GM18907 (cell line): ENCODE measurements at regions not wholly inside any gene's neighbourhood (a gene's known extent, or its start where the extent isn't known, plus 50 kb on each side); places are given as distances from the start of the nearest gene placed in this dataset.
A peak's percentile ranks its signal among the peaks of the same experiment; 100 is the strongest.
"Not testable (repeated sequence)": the region's sequence is repeated elsewhere in the genome, so short reads cannot be mapped to it uniquely, and the experiment has no call there.

Experiments used
- ATAC-seq: cut with Tn5 transposase; IDR thresholded peaks from one replicate; pipeline ENCODE4 v1.9.1; 2021; ENCODE audit warnings: mild to moderate bottlenecking, moderate library complexity; ENCODE audit not compliant: unreplicated experiment

GRCh38 chr6:62889240-62889639 lies 322.0 kb upstream of the FKBP1C start:
- no peak for ATAC-seq

GRCh38 chr6:62891065-62891647 lies 320.1 kb upstream of the FKBP1C start:
- no peak for ATAC-seq

- ATAC-seq, result no peak
These were observed 317.2 kb upstream of the FKBP1C start for GRCh38 chr6:62894114-62894513.

GRCh38 chr6:62903266-62903665 lies 308.0 kb upstream of the FKBP1C start:
- no peak for ATAC-seq

GRCh38 chr6:62904687-62905086 lies 306.6 kb upstream of the FKBP1C start:
- ATAC-seq, result no peak

- no peak for ATAC-seq
These were observed 296.7 kb upstream of the FKBP1C start for GRCh38 chr6:62914530-62914929.

- ATAC-seq, result no peak
These were observed 287.5 kb upstream of the FKBP1C start for GRCh38 chr6:62923728-62924127.

- no peak for ATAC-seq
These were observed 270.4 kb upstream of the FKBP1C start for GRCh38 chr6:62940848-62941247.

GRCh38 chr6:62942000-62942399 lies 269.3 kb upstream of the FKBP1C start:
- no peak for ATAC-seq

- ATAC-seq, result no peak
These were observed 242.4 kb upstream of the FKBP1C start for GRCh38 chr6:62968834-62969233.

- peak; percentile 66 for ATAC-seq
These were observed 239.2 kb upstream of the FKBP1C start for GRCh38 chr6:62971976-62972658.

- peak; percentile 66 for ATAC-seq
These were observed 236.8 kb upstream of the FKBP1C start for GRCh38 chr6:62974452-62974851.

GRCh38 chr6:62976566-62976965 lies 234.7 kb upstream of the FKBP1C start:
- peak; percentile 40 for ATAC-seq

GRCh38 chr6:62978920-62979319 lies 232.3 kb upstream of the FKBP1C start:
- ATAC-seq, result peak; percentile 67

GRCh38 chr6:62980093-62980492 lies 231.2 kb upstream of the FKBP1C start:
- no peak for ATAC-seq

GRCh38 chr6:62980724-62981123 lies 230.5 kb upstream of the FKBP1C start:
- ATAC-seq, result peak; percentile 51

GRCh38 chr6:62982951-62983350 lies 228.3 kb upstream of the FKBP1C start:
- ATAC-seq, result no peak

- not testable (repeated sequence) for ATAC-seq
These were observed 219.6 kb upstream of the FKBP1C start for GRCh38 chr6:62991696-62992095.

- ATAC-seq, result no peak
These were observed 217.3 kb upstream of the FKBP1C start for GRCh38 chr6:62993951-62994350.

- no peak for ATAC-seq
These were observed 213.2 kb upstream of the FKBP1C start for GRCh38 chr6:62998022-62998421.

- not testable (repeated sequence) for ATAC-seq
These were observed 212.0 kb upstream of the FKBP1C start for GRCh38 chr6:62999242-62999641.

- peak; percentile 75 for ATAC-seq
These were observed 211.5 kb upstream of the FKBP1C start for GRCh38 chr6:62999796-63000195.

GRCh38 chr6:63006018-63006417 lies 205.3 kb upstream of the FKBP1C start:
- ATAC-seq, result not testable (repeated sequence)
